H9 (cell line): ENCODE measurements at regions not wholly inside any gene's neighbourhood (a gene's known extent, or its start where the extent isn't known, plus 50 kb on each side); places are given as distances from the start of the nearest gene placed in this dataset.

Experiments
- DNase-seq: peaks from one replicate; pipeline ENCODE4 v3.0.0-alpha.2; 2017
- H2AFZ ChIP-seq: one replicate; pipeline ENCODE4 v1.6.1; 2013; ENCODE audit warnings: mild to moderate bottlenecking, low read length, control low read depth, moderate library complexity
- H2AK5ac ChIP-seq: 2 replicates; pipeline ENCODE4 v1.6.1; 2013; ENCODE audit warnings: low read length, control low read depth, mixed read lengths; ENCODE audit not compliant: insufficient read length
- H2BK120ac ChIP-seq: one replicate; pipeline ENCODE4 v1.6.1; 2013; ENCODE audit warnings: low read depth, mild to moderate bottlenecking, low read length, control low read depth, inconsistent platforms; ENCODE audit not compliant: poor library complexity, severe bottlenecking
- H2BK12ac ChIP-seq: 2 replicates; pipeline ENCODE4 v1.6.1; 2013; ENCODE audit warnings: low read length, control low read depth, mixed read lengths, low read depth; ENCODE audit not compliant: insufficient read length
- H2BK15ac ChIP-seq: 2 replicates; pipeline ENCODE4 v1.6.1; 2013; ENCODE audit warnings: low read depth, low read length, control low read depth
- H2BK20ac ChIP-seq: one replicate; pipeline ENCODE4 v1.6.1; 2013; ENCODE audit warnings: low read depth, mild to moderate bottlenecking, low read length, control low read depth, inconsistent platforms; ENCODE audit not compliant: poor library complexity, severe bottlenecking
- H2BK5ac ChIP-seq: 2 replicates; pipeline ENCODE4 v1.6.1; 2013; ENCODE audit warnings: low read length, control low read depth, mixed read lengths; ENCODE audit not compliant: insufficient read length
- H3K14ac ChIP-seq: 2 replicates; pipeline ENCODE4 v1.6.1; 2013; ENCODE audit warnings: low read length, control low read depth; ENCODE audit not compliant: insufficient read depth
- H3K18ac ChIP-seq: 2 replicates; pipeline ENCODE4 v1.6.1; 2013; ENCODE audit warnings: low read depth, mild to moderate bottlenecking, mixed read lengths, low read length, control low read depth; ENCODE audit not compliant: insufficient read length
- H3K23ac ChIP-seq: 2 replicates; pipeline ENCODE4 v1.6.1; 2013; ENCODE audit warnings: low read length, control low read depth, mixed read lengths, low read depth; ENCODE audit not compliant: insufficient read length
- H3K23me2 ChIP-seq: 2 replicates; pipeline ENCODE4 v1.6.1; 2013; ENCODE audit warnings: low read depth, mild to moderate bottlenecking, mixed read lengths, low read length, control low read depth; ENCODE audit not compliant: insufficient read length, poor library complexity, severe bottlenecking
- H3K27ac ChIP-seq: 2 replicates; pipeline ENCODE4 v1.5.1; 2013; ENCODE audit warnings: low read length, control low read depth, mixed read lengths, low read depth; ENCODE audit not compliant: insufficient read length
- H3K27me3 ChIP-seq: 2 replicates; pipeline ENCODE4 v1.6.1; 2013; ENCODE audit warnings: low read length, control low read depth, inconsistent platforms; ENCODE audit not compliant: insufficient read depth
- H3K4ac ChIP-seq: 2 replicates; pipeline ENCODE4 v1.6.1; 2013; ENCODE audit warnings: low read depth, mild to moderate bottlenecking, control low read depth, inconsistent platforms, low read length, moderate library complexity
- H3K4me1 ChIP-seq: 2 replicates; pipeline ENCODE4 v1.6.1; 2013; ENCODE audit warnings: low read length, control low read depth, inconsistent platforms; ENCODE audit not compliant: insufficient read depth
- H3K4me2 ChIP-seq: 2 replicates; pipeline ENCODE4 v1.6.1; 2013; ENCODE audit warnings: low read length, control low read depth, mixed read lengths; ENCODE audit not compliant: insufficient read length, insufficient read depth
- H3K56ac ChIP-seq: 2 replicates; pipeline ENCODE4 v1.6.1; 2013; ENCODE audit warnings: low read depth, mild to moderate bottlenecking, mixed read lengths, low read length, control low read depth; ENCODE audit not compliant: insufficient read length
- H3K79me1 ChIP-seq: 2 replicates; pipeline ENCODE4 v1.6.1; 2013; ENCODE audit warnings: low read depth, mild to moderate bottlenecking, moderate library complexity, low read length, control low read depth, inconsistent platforms; ENCODE audit not compliant: insufficient read depth, poor library complexity, severe bottlenecking
- H3K79me2 ChIP-seq: 2 replicates; pipeline ENCODE4 v1.6.1; 2013; ENCODE audit warnings: low read length, control low read depth, inconsistent platforms; ENCODE audit not compliant: insufficient read depth
- H3K9ac ChIP-seq: 2 replicates; pipeline ENCODE4 v1.6.1; 2013; ENCODE audit warnings: low read length, control low read depth, mixed read lengths; ENCODE audit not compliant: insufficient read length; ENCODE audit errors: extremely low read depth
- H3K9me3 ChIP-seq: one replicate; pipeline ENCODE4 v1.6.1; 2013; ENCODE audit warnings: low read depth, low read length, inconsistent platforms; ENCODE audit not compliant: control insufficient read depth
- H3T11ph ChIP-seq: one replicate; pipeline ENCODE4 v1.6.1; 2013; ENCODE audit warnings: mild to moderate bottlenecking, low read length, control low read depth, inconsistent platforms
- H4K20me1 ChIP-seq: one replicate; pipeline ENCODE4 v1.6.1; 2013; ENCODE audit not compliant: control insufficient read depth, insufficient read length, insufficient read depth
- H4K5ac ChIP-seq: 2 replicates; pipeline ENCODE4 v1.6.1; 2013; ENCODE audit warnings: low read depth, mild to moderate bottlenecking, mixed read lengths, low read length, control low read depth; ENCODE audit not compliant: insufficient read length
- H4K8ac ChIP-seq: replicated peaks from 2 replicates; pipeline ENCODE4 v1.6.1; 2013; ENCODE audit warnings: low read length, control low read depth, mixed read lengths, low read depth; ENCODE audit not compliant: insufficient read length
- H4K91ac ChIP-seq: 2 replicates; pipeline ENCODE4 v1.6.1; 2013; ENCODE audit warnings: low read depth, mild to moderate bottlenecking, moderate library complexity, mixed read lengths, low read length, control low read depth; ENCODE audit not compliant: insufficient read length
- H3K27ac Mint-ChIP-seq, 3 experiments: 2 replicates in 2 of 3; 3 replicates in 1 of 3; pipeline ENCODE4 v1.8.0; 2020 to 2021; ENCODE audit warnings: mixed read lengths in 3 of 3, mild to moderate bottlenecking in 1 of 3, moderate library complexity in 1 of 3
- H3K27me3 Mint-ChIP-seq: 2 replicates; pipeline ENCODE4 v1.8.0; 2021; ENCODE audit warnings: low read depth, mild to moderate bottlenecking, moderate library complexity, mixed read lengths
- H3K36me3 Mint-ChIP-seq, 3 experiments: 2 replicates in 2 of 3; 3 replicates in 1 of 3; pipeline ENCODE4 v1.8.0; 2020 to 2021; ENCODE audit warnings: low read depth in 3 of 3, mixed read lengths in 3 of 3; ENCODE audit not compliant: insufficient read depth in 1 of 3
- H3K4me1 Mint-ChIP-seq, 2 experiments: 2 replicates each; pipeline ENCODE4 v1.8.0; 2020; ENCODE audit warnings: mixed read lengths in 2 of 2
- H3K4me3 Mint-ChIP-seq, 2 experiments: 2 replicates in 1 of 2; 3 replicates in 1 of 2; pipeline ENCODE4 v1.8.0; 2020 to 2021; ENCODE audit warnings: mild to moderate bottlenecking in 2 of 2, mixed read lengths in 2 of 2, moderate library complexity in 1 of 2
- H3K9me3 Mint-ChIP-seq, 2 experiments: 2 replicates in 1 of 2; 3 replicates in 1 of 2; pipeline ENCODE4 v1.8.0; 2020; ENCODE audit warnings: mild to moderate bottlenecking in 2 of 2, mixed read lengths in 2 of 2, moderate library complexity in 1 of 2
- CTCF ChIP-seq: fragments of 200-600 bp; sonication (generic); conservative IDR thresholded peaks from 3 replicates; pipeline ENCODE4 v1.8.0; 2021; ENCODE audit warnings: antibody characterized with exemption, mild to moderate bottlenecking
- WGBS: extraction: QIAGEN DNeasy Blood & Tissue Kit; methylation state at CpG from one replicate; pipeline ENCODE4 v1.1.7; 2013; ENCODE audit warnings: missing lambda C conversion rate, low lambda C conversion rate, mixed read lengths; ENCODE audit not compliant: insufficient read length; ENCODE audit errors: extremely low coverage; 5-methylcytosine and 5-hydroxymethylcytosine counted together

- Histone ChIP-seq H2BK15ac (no peak overlapping the region), H3K23ac (no peak overlapping the region), H4K8ac (no peak overlapping the region), H2AFZ (no peak overlapping the region), H3K27me3 (no peaks in the 10 kb centered on the region), H2BK120ac (no peak overlapping the region), H3K4me1 (peaks cover 5% of the 10 kb centered on the region; the same call in 1 of the 2 replicates), H2BK5ac (no peak overlapping the region), H3K79me1 (no peaks in the 10 kb centered on the region), H2AK5ac (no peak overlapping the region), H4K5ac (no peak overlapping the region), H3K79me2 (no peaks in the 10 kb centered on the region), H2BK20ac (no peak overlapping the region), H3K9me3 (no peaks in the 10 kb centered on the region), H3K18ac (no peak overlapping the region), H3T11ph (no peak overlapping the region), H4K91ac (no peak overlapping the region), H3K56ac (no peak overlapping the region), H2BK12ac (no peak overlapping the region), H3K27ac (no peak overlapping the region), H3K4ac (no peak overlapping the region), H4K20me1 (no peaks in the 10 kb centered on the region), H3K4me2 (no peak overlapping the region), H3K9ac (no peak overlapping the region), H3K14ac (no peak overlapping the region), H3K23me2 (no peaks in the 10 kb centered on the region)
- Mint-ChIP-seq H3K36me3 (no peaks in the 10 kb centered on the region), H3K27ac (no peak overlapping the region), H3K9me3 (no peaks in the 10 kb centered on the region), H3K4me3 (no peak overlapping the region), H3K27me3 (no peaks in the 10 kb centered on the region; the same call in 1 of the 2 replicates), H3K4me1 (peaks cover 5 to 14% of the 10 kb centered on the region in 2 experiments)
- DNase-seq: no peak
- WGBS: no CpG with 5 or more reads among the region's 1 CpG
- TF ChIP-seq CTCF: no peak
Observed at GRCh38 chr3:3335903-3336302, 156.4 kb upstream of the CRBN start.
